ENCODE measurements at regions not wholly inside any gene's neighbourhood (a gene's known extent, or its start where the extent isn't known, plus 50 kb on each side); places are given as distances from the start of the nearest gene placed in this dataset.

DNA sequence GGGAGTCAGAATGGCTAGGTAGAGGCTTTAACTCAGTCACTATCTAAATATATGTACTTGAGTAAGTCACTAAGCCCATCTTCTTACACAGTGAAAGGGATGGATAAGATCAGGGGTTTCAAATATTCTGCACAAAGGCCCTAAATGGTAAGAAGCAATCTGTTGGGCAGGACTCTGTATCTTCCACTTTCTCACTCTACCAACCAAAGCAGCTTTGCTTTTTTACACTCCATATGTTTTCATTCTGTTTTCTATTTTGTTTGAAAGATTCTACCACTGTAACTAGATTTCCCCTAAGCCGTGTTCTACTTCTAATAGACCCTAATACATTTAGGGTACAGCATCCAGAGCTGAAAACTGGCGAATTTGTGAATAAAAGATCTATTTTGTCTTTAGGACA is 477.5 kb upstream of the NMUR2 start:
- Histone ChIP-seq H4K8ac (ENCODE audit: extremely low read depth, insufficient read depth, low read length) (no peak overlapping the region), H3K79me1 (ENCODE audit: low read depth, low read length) (no peaks in the 10 kb centered on the region), H3K23me2 (ENCODE audit: low read depth, low read length) (no peaks in the 10 kb centered on the region), H3K9me3 (ENCODE audit: insufficient read depth in 2 of 2, low read depth in 1 of 2, low read length in 1 of 2) (no peaks in the 10 kb centered on the region), H2BK5ac (ENCODE audit: low read depth, low read length) (no peak overlapping the region), H2BK20ac (ENCODE audit: low read length) (no peak overlapping the region), H3K36me3 (ENCODE audit: control insufficient read depth in 2 of 4, insufficient read depth in 4 of 4, low read length in 3 of 4) (no peaks in the 10 kb centered on the region), H3K4me2 (ENCODE audit: insufficient read depth in 1 of 2, low read depth in 2 of 2, low read length in 2 of 2) (no peak overlapping the region), H3K18ac (ENCODE audit: extremely low read depth, low read length) (no peak overlapping the region), H4K91ac (replicated peaks; ENCODE audit: insufficient read length, low read length) (no peak overlapping the region), H3K23ac (ENCODE audit: insufficient read length) (no peak overlapping the region), H4K20me1 (replicated peaks in 1 of 2; ENCODE audit: control insufficient read depth in 1 of 2, insufficient read depth in 2 of 2, low read length in 2 of 2) (no peaks in the 10 kb centered on the region), H2BK12ac (ENCODE audit: low read depth, low read length) (no peak overlapping the region), H3K79me2 (ENCODE audit: control insufficient read depth in 1 of 2, insufficient read depth in 2 of 2, low read length in 2 of 2) (no peaks in the 10 kb centered on the region), H4K5ac (ENCODE audit: insufficient read length, low read depth, low read length) (no peak overlapping the region), H3K56ac (replicated peaks; ENCODE audit: insufficient read length, low read depth, low read length) (no peak overlapping the region), H2BK15ac (ENCODE audit: low read length) (no peak overlapping the region), H3K27ac (ENCODE audit: low read depth, low read length) (no peak overlapping the region), H2BK120ac (replicated peaks; ENCODE audit: low read depth, low read length) (no peak overlapping the region), H3K4ac (replicated peaks; ENCODE audit: insufficient read length, low read depth, low read length) (no peak overlapping the region), H2AFZ (ENCODE audit: low read length) (no peak overlapping the region), H3K4me3 (ENCODE audit: extremely low read depth in 1 of 4, insufficient read depth in 2 of 4, low read depth in 3 of 4, low read length in 4 of 4) (no peak overlapping the region), H3K4me1 (replicated peaks in 1 of 4; ENCODE audit: control insufficient read depth in 3 of 4, insufficient read depth in 4 of 4, low read length in 3 of 4) (no peaks in the 10 kb centered on the region), H2AK5ac (ENCODE audit: low read depth, low read length) (no peak overlapping the region), H3K27me3 (replicated peaks in 1 of 4; ENCODE audit: control insufficient read depth in 3 of 4, extremely low read depth in 1 of 4, insufficient read depth in 3 of 4, low read length in 3 of 4) (no peaks in the 10 kb centered on the region), H3K9ac (replicated peaks in 1 of 4; ENCODE audit: extremely low read depth in 1 of 4, low read depth in 3 of 4, low read length in 3 of 4) (no peak overlapping the region), H3K14ac (ENCODE audit: insufficient read length) (no peak overlapping the region)
- TF ChIP-seq SRF (IDR thresholded peaks at IDR 0.05; ENCODE audit: low read depth, low read length) (no peak), PHF8 (conservative IDR thresholded peaks at IDR 0.05; ENCODE audit: low read depth, low read length) (no peak), JUND (IDR thresholded peaks at IDR 0.05; ENCODE audit: low read length) (no peak)
- WGBS, 2 experiments (ENCODE audit: extremely low coverage in 1 of 2, insufficient coverage in 1 of 2, insufficient read length in 1 of 2, insufficient replicate concordance in 2 of 2, low coverage in 1 of 2, low lambda C conversion rate in 2 of 2, missing lambda C conversion rate in 1 of 2) = 94% methylated on average over 2 of the region's 2 CpGs; no CpG with 5 or more reads in 1 of the 2 experiments
- no peak for FAIRE-seq
- ChIA-PET POLR2A (ENCODE audit: partially characterized antibody) (no interaction called here), CTCF (ENCODE audit: partially characterized antibody) (interaction anchor here (1.2 kb wide), 1 partner anchor 13 kb away, joined by 3 read pairs; no protein-coding TSS in a partner anchor)
- DNase-seq (ENCODE audit: low read depth in 1 of 2, low spot score in 2 of 2) = no peak
